B cell (primary cell): ENCODE measurements at regions not wholly inside any gene's neighbourhood (a gene's known extent, or its start where the extent isn't known, plus 50 kb on each side); places are given as distances from the start of the nearest gene placed in this dataset.

Experiments
- ATAC-seq: fragments of 200-7000 bp; cut with Tn5 transposase; one replicate; pipeline ENCODE4 v1.10.0; 2021; ENCODE audit warnings: low read depth, mild to moderate bottlenecking, moderate number of reproducible peaks, moderate library complexity
- CTCF ChIA-PET: fragments of 350-600 bp; sonication (Branson Sonifier 250); formaldehyde crosslinking; loops from one replicate; lab custom pipeline; 2021; ENCODE audit warnings: antibody characterized with exemption, inconsistent platforms; lab: Charles Lee
- POLR2A ChIA-PET: fragments of 350-600 bp; sonication (Branson Sonifier 250); formaldehyde crosslinking; loops from one replicate; lab custom pipeline; 2021; ENCODE audit warnings: antibody characterized with exemption; lab: Charles Lee
- DNase-seq: peaks from one replicate; pipeline ENCODE4 v3.0.0; 2013
- H2AFZ ChIP-seq: 2 replicates; pipeline ENCODE4 v1.6.1; 2012; ENCODE audit warnings: mild to moderate bottlenecking, low read depth, low read length; ENCODE audit not compliant: insufficient read depth, poor library complexity, severe bottlenecking
- H3K27ac ChIP-seq, 2 donors: 1 replicate in 1 of 2; 2 replicates in 1 of 2; pipeline ENCODE4 v1.5.1; 2012 to 2013; ENCODE audit warnings: low read length in 2 of 2, mild to moderate bottlenecking in 2 of 2, moderate library complexity in 1 of 2
- H3K27me3 ChIP-seq, 4 experiments: fragments of 200-600 bp in 1 of 4; sonication (generic) in 1 of 4; replicated peaks in 1 of 4; 1 replicate in 2 of 4; 2 replicates in 2 of 4; pipeline versions ENCODE4 v1.6.1 to v1.7.0; 2013 to 2016; ENCODE audit warnings: low read length in 3 of 4, mild to moderate bottlenecking in 2 of 4, mixed read lengths in 1 of 4, moderate library complexity in 1 of 4; ENCODE audit not compliant: insufficient read depth in 4 of 4, control insufficient read depth in 3 of 4; ENCODE audit errors: control extremely low read depth in 1 of 4
- H3K36me3 ChIP-seq, 2 experiments: replicated peaks in 1 of 2; 1 replicate in 1 of 2; 2 replicates in 1 of 2; pipeline versions ENCODE4 v1.6.1 to v1.7.1; 2013; ENCODE audit warnings: low read length in 1 of 2; ENCODE audit not compliant: insufficient read depth in 2 of 2, control insufficient read depth in 1 of 2; ENCODE audit errors: control extremely low read depth in 1 of 2, extremely low read depth in 1 of 2
- H3K4me1 ChIP-seq, 2 donors: fragments of 200-600 bp in 1 of 2; sonication (generic) in 1 of 2; 1 replicate in 1 of 2; 2 replicates in 1 of 2; pipeline versions ENCODE4 v1.5.1 to v1.6.1; 2013 to 2017; ENCODE audit warnings: low read length in 2 of 2; ENCODE audit not compliant: control insufficient read depth in 2 of 2, insufficient read depth in 2 of 2
- H3K4me2 ChIP-seq: replicated peaks from 2 replicates; pipeline ENCODE3; 2012; ENCODE audit warnings: mild to moderate bottlenecking, low read depth, low read length; ENCODE audit not compliant: poor library complexity, severe bottlenecking
- H3K4me3 ChIP-seq, 5 experiments: fragments of 200-600 bp in 1 of 5; sonication (generic) in 1 of 5; 1 replicate in 3 of 5; 2 replicates in 2 of 5; pipeline versions ENCODE4 v1.5.1 to v1.7.0; 2011 to 2016; ENCODE audit warnings: low read length in 4 of 5, mild to moderate bottlenecking in 4 of 5, low read depth in 2 of 5, control low read depth in 1 of 5, moderate library complexity in 1 of 5; ENCODE audit not compliant: insufficient read depth in 1 of 5; ENCODE audit errors: control extremely low read depth in 1 of 5, extremely low read depth in 1 of 5
- H3K79me2 ChIP-seq: fragments of 200-600 bp; sonication (generic); one replicate; pipeline ENCODE4 v1.6.0; 2016; ENCODE audit warnings: low read length; ENCODE audit not compliant: control insufficient read depth, insufficient read depth
- H3K9ac ChIP-seq: fragments of 200-600 bp; sonication (generic); 2 replicates; pipeline ENCODE4 v1.6.1; 2017; ENCODE audit warnings: mild to moderate bottlenecking, low read length, moderate library complexity
- H3K9me3 ChIP-seq, 3 donors: one replicate each; pipeline versions ENCODE4 v1.6.1 to v1.7.1; 2013; ENCODE audit warnings: low read length in 2 of 3; ENCODE audit not compliant: control insufficient read depth in 2 of 3, insufficient read depth in 1 of 3; ENCODE audit errors: control extremely low read depth in 1 of 3
- H4K20me1 ChIP-seq: 2 replicates; pipeline ENCODE4 v1.6.0; 2012; ENCODE audit warnings: mild to moderate bottlenecking, low read length; ENCODE audit not compliant: insufficient read depth, control insufficient read depth, poor library complexity, severe bottlenecking
- H3K27ac Mint-ChIP-seq: one replicate; pipeline ENCODE4 v1.8.0; 2021; ENCODE audit warnings: mixed read lengths
- H3K27me3 Mint-ChIP-seq: one replicate; pipeline ENCODE4 v1.8.0; 2021; ENCODE audit warnings: mixed read lengths
- H3K4me1 Mint-ChIP-seq: one replicate; pipeline ENCODE4 v1.8.0; 2021; ENCODE audit warnings: mixed read lengths
- H3K4me3 Mint-ChIP-seq: one replicate; pipeline ENCODE4 v1.8.0; 2021; ENCODE audit warnings: mixed read lengths
- H3K9me3 Mint-ChIP-seq: one replicate; pipeline ENCODE4 v1.8.0; 2022; ENCODE audit warnings: mixed read lengths; ENCODE audit not compliant: insufficient read depth
- CTCF ChIP-seq: fragments of 200-600 bp; IDR thresholded peaks from one replicate; pipeline ENCODE4 v1.8.0; 2022; ENCODE audit warnings: antibody characterized with exemption, mild to moderate bottlenecking
- EZH2 ChIP-seq: IDR thresholded peaks from 2 replicates; pipeline ENCODE4 v1.6.1; 2012; ENCODE audit warnings: borderline replicate concordance, low read depth, mild to moderate bottlenecking, moderate library complexity, low read length; ENCODE audit not compliant: insufficient read depth, poor library complexity, severe bottlenecking
- WGBS: methylation state at CpG from one replicate; pipeline ENCODE4 v1.1.5; 2013; ENCODE audit warnings: missing lambda C conversion rate; ENCODE audit not compliant: insufficient coverage; 5-methylcytosine and 5-hydroxymethylcytosine counted together
- intact Hi-C: fragments of 100-400 bp; cut with micrococcal nuclease; formaldehyde crosslinking; loops from one replicate; pipeline ENCODE4 v1.10.0; 2022

DNA sequence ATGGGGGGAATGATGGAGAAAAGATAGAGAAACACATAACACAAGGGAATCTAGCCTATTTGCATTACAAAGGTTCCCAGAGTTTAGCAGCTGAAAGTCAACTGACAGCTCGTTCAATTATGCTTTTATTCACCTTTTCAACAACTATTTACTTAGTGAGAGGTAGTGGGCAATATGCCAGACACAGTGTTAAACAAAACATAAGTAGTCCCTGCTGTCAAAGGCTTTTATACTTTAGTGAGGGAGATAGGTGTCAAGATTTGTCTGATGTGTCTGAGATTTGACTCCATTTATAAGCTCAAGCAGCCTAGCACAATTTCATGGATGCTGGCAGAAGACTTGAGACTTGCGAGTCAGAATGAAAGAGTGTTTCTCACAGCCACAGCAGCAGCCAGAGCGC, 549.0 kb upstream of the VSTM2A start:
- no peak overlapping the region for H2AFZ ChIP-seq
- no peak overlapping the region for H3K27ac ChIP-seq
- 78% methylated on average over 2 of the region's 3 CpGs for WGBS
- no peaks in the 10 kb centered on the region for H3K9me3 Mint-ChIP-seq
- no peak overlapping the region for H3K27ac Mint-ChIP-seq
- no peaks in the 10 kb centered on the region for H3K4me1 ChIP-seq
- ATAC-seq = no peak
- no peaks in the 10 kb centered on the region for H3K36me3 ChIP-seq
- H4K20me1 ChIP-seq = no peaks in the 10 kb centered on the region
- peaks cover 0 to 5% (median 0%) of the 10 kb centered on the region in 3 donors for H3K9me3 ChIP-seq
- no peak for DNase-seq
- intact Hi-C loops = no loop called here
- H3K27me3 ChIP-seq = no peaks in the 10 kb centered on the region
- no peak overlapping the region for H3K9ac ChIP-seq
- ChIA-PET CTCF (no interaction called here), POLR2A (no interaction called here)
- no peaks in the 10 kb centered on the region for H3K4me1 Mint-ChIP-seq
- H3K27me3 Mint-ChIP-seq = no peaks in the 10 kb centered on the region
- no peak overlapping the region for H3K4me2 ChIP-seq
- TF ChIP-seq EZH2 (no peak), CTCF (no peak)
- no peaks in the 10 kb centered on the region for H3K79me2 ChIP-seq
- H3K4me3 ChIP-seq = no peak overlapping the region
- H3K4me3 Mint-ChIP-seq = no peak overlapping the region

GRCh38 chr7:53996876-53997275, 545.3 kb upstream of the VSTM2A start:
- Histone ChIP-seq H3K36me3 (no peaks in the 10 kb centered on the region), H3K79me2 (no peaks in the 10 kb centered on the region), H3K9me3 (peaks cover 0 to 8% (median 0%) of the 10 kb centered on the region in 3 donors), H3K4me3 (no peak overlapping the region), H3K4me1 (no peaks in the 10 kb centered on the region), H3K27me3 (no peaks in the 10 kb centered on the region), H2AFZ (no peak overlapping the region), H3K4me2 (no peak overlapping the region), H3K27ac (no peak overlapping the region), H3K9ac (no peak overlapping the region), H4K20me1 (no peaks in the 10 kb centered on the region)
- Mint-ChIP-seq H3K27ac (no peak overlapping the region), H3K4me3 (no peak overlapping the region), H3K4me1 (no peaks in the 10 kb centered on the region), H3K9me3 (peaks cover 5% of the 10 kb centered on the region), H3K27me3 (no peaks in the 10 kb centered on the region)
- ATAC-seq (no peak), DNase-seq (no peak)
- WGBS = no CpG with 5 or more reads among the region's 1 CpG
- ChIA-PET CTCF (no interaction called here), POLR2A (no interaction called here)
- TF ChIP-seq CTCF = no peak
- TF ChIP-seq EZH2 = no peak
- intact Hi-C loops = no loop called here
